Erythroblast (primary cell): ENCODE measurements at regions not wholly inside any gene's neighbourhood (a gene's known extent, or its start where the extent isn't known, plus 50 kb on each side); places are given as distances from the start of the nearest gene placed in this dataset.

Experiments
- GATA1 ChIP-seq: IDR thresholded peaks from 2 replicates; pipeline ENCODE4 v1.6.1; 2011; ENCODE audit warnings: low read depth, mild to moderate bottlenecking, control low read depth, low read length, moderate library complexity
- POLR2A ChIP-seq: IDR thresholded peaks from 2 replicates; pipeline ENCODE4 v1.6.1; 2011; ENCODE audit warnings: mild to moderate bottlenecking, low read length

- TF ChIP-seq POLR2A (no peak), GATA1 (no peak)
Observed at GRCh38 chr11:95693298-95693697, 96.3 kb downstream of the FAM76B start.
